MCF 10A (cell line): ENCODE measurements at regions not wholly inside any gene's neighbourhood (a gene's known extent, or its start where the extent isn't known, plus 50 kb on each side); places are given as distances from the start of the nearest gene placed in this dataset.

ENCODE experiments used
- BruUV-seq: library from RNA; stranded (reverse); fragments of 400-500 nt; replicated peaks from 2 replicates; lab custom pipeline; 2021; lab: Mats Ljungman, UMichigan
- CTCF ChIA-PET: fragments of 300-600 bp; sonication (Branson Sonifier 250); formaldehyde crosslinking; extraction: SDS; loops from one replicate; lab custom pipeline; 2021; ENCODE audit warnings: antibody characterized with exemption, inconsistent platforms; lab: Yijun Ruan, JAX
- POLR2A ChIA-PET: fragments of 300-600, 350-650 bp; sonication (Branson Sonifier 250); formaldehyde crosslinking; extraction: SDS; loops from one replicate; lab custom pipeline; 2020; ENCODE audit warnings: antibody characterized with exemption, inconsistent platforms; lab: Yijun Ruan, JAX
- DNase-seq: peaks from one replicate; pipeline ENCODE4 v3.0.0-alpha.2; 2018; ENCODE audit not compliant: unreplicated experiment
- H3K27ac Mint-ChIP-seq: one replicate; pipeline ENCODE4 v1.8.0; 2022; ENCODE audit warnings: mild to moderate bottlenecking, low read depth, mixed read lengths; ENCODE audit not compliant: unreplicated experiment
- H3K27me3 Mint-ChIP-seq: one replicate; pipeline ENCODE4 v1.8.0; 2022; ENCODE audit warnings: mixed read lengths; ENCODE audit not compliant: insufficient read depth, unreplicated experiment
- H3K36me3 Mint-ChIP-seq: one replicate; pipeline ENCODE4 v1.8.0; 2022; ENCODE audit warnings: mild to moderate bottlenecking, moderate library complexity, mixed read lengths; ENCODE audit not compliant: insufficient read depth, unreplicated experiment
- H3K4me1 Mint-ChIP-seq: one replicate; pipeline ENCODE4 v1.8.0; 2022; ENCODE audit warnings: mixed read lengths; ENCODE audit not compliant: insufficient read depth, unreplicated experiment
- H3K4me3 Mint-ChIP-seq: one replicate; pipeline ENCODE4 v1.8.0; 2022; ENCODE audit warnings: mild to moderate bottlenecking, moderate library complexity, mixed read lengths; ENCODE audit not compliant: unreplicated experiment
- H3K9me3 Mint-ChIP-seq: one replicate; pipeline ENCODE4 v1.8.0; 2022; ENCODE audit warnings: mixed read lengths; ENCODE audit not compliant: unreplicated experiment
- CTCF ChIP-seq: fragments of 200-600 bp; IDR thresholded peaks from one replicate; pipeline ENCODE4 v1.8.0; 2022; ENCODE audit warnings: antibody characterized with exemption, mild to moderate bottlenecking; ENCODE audit not compliant: unreplicated experiment
- intact Hi-C: fragments of 100-400 bp; cut with micrococcal nuclease; formaldehyde crosslinking; loops from 2 replicates; pipeline ENCODE4 v1.14.1; 2022

DNA sequence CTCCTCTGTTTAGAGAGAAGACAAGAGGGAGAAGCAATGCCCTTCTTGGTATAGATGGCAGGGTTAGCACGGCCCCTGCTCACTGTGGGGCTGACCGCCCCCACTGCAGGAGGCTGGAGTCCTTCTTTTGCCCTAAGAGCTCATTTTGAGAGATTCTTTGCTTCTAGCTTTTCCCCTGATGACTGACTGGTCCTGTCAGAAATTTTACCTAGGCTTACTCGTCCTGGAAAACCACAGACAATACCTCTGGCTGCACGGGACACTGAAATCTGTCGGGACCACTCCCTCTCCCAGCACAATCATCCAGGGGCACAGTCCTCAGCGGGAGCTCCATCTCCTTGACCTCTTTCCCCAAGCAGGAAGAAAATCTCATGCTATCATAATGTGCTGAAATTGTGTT lies 143.0 kb upstream of the RGMA start:
- ChIA-PET POLR2A (interaction anchor here (1.5 kb wide), 1 partner anchor 75 kb away, joined by 3 read pairs; no protein-coding TSS in a partner anchor), CTCF (interaction anchor here (0.9 kb wide), 1 partner anchor 732 kb away, joined by 3 read pairs; no protein-coding TSS in a partner anchor)
- Mint-ChIP-seq H3K27ac (no peak overlapping the region), H3K36me3 (no peaks in the 10 kb centered on the region), H3K27me3 (no peaks in the 10 kb centered on the region), H3K9me3 (no peaks in the 10 kb centered on the region), H3K4me3 (no peak overlapping the region), H3K4me1 (no peaks in the 10 kb centered on the region)
- TF ChIP-seq CTCF, result no peak
- DNase-seq, result no peak
- BruUV-seq, result no TSS peak
- intact Hi-C loops, result no loop called here

DNA sequence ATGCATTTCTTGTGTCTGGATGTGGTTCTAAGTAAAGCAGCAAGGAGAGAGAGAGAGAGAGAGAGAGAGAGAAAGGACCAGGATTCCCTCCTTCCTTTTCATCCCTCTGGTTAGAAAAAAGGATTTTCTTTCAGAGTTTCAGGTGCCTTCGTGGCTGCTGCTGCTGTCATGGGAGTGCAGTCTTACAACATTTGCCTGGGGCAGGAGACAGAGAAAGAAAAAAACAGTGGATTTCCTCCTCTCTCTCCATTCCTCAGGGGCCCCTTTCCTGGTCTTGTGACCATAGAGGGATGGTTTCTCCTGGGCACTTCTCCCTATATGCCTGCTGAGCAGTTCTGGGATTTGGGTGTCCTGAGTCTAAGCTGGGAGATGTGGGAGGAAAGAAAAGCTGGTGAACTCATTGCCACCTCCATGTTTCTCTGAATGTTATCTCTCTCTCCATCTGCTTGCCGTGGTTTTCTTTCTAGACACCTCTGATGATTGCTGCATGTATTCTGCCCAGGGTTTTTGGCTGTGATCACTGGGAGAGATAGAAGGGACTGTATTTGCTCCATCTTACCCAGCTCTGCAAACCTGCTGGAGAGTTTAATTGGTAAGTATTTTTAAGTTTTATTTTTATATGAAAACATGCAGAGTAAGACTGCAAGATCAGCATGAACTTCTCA lies 142.4 kb upstream of the RGMA start:
- CTCF ChIA-PET, result interaction anchor here (0.9 kb wide), 1 partner anchor 733 kb away, joined by 3 read pairs; no protein-coding TSS in a partner anchor
- DNase-seq, result no peak
- no peaks in the 10 kb centered on the region for H3K9me3 Mint-ChIP-seq
- TF ChIP-seq CTCF, result no peak
- no peak overlapping the region for H3K27ac Mint-ChIP-seq
- H3K4me1 Mint-ChIP-seq, result no peaks in the 10 kb centered on the region
- no peak overlapping the region for H3K4me3 Mint-ChIP-seq
- no TSS peak for BruUV-seq
- intact Hi-C loops, result no loop called here
- no peaks in the 10 kb centered on the region for H3K36me3 Mint-ChIP-seq
- H3K27me3 Mint-ChIP-seq, result no peaks in the 10 kb centered on the region
- POLR2A ChIA-PET, result interaction anchor here (1.5 kb wide), 1 partner anchor 75 kb away, joined by 3 read pairs; no protein-coding TSS in a partner anchor

DNA sequence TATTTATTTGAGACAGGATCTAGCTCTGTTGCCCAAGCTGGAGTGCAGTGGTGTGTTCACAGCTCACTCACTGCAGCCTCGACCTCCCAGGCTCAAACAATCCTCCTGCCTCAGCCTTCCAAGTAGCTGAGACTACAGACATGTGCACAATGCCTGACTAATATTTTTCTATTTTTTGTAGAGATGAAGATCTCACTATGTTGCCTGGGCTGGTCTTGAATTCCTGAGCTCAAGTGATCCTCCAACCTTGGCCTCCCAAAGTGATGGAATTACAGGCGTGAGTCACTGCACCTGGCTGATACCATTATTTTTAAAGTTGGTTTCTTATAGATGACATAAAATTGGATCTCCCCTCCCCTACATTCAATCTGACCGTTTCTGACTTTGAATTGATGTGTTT lies 139.5 kb upstream of the RGMA start:
- Mint-ChIP-seq H3K9me3 (no peaks in the 10 kb centered on the region), H3K36me3 (no peaks in the 10 kb centered on the region), H3K27ac (no peak overlapping the region), H3K4me1 (no peaks in the 10 kb centered on the region), H3K4me3 (no peak overlapping the region), H3K27me3 (no peaks in the 10 kb centered on the region)
- no TSS peak for BruUV-seq
- ChIA-PET CTCF (interaction anchor here (0.7 kb wide), 1 partner anchor 21 kb away, joined by 3 read pairs; no protein-coding TSS in a partner anchor), POLR2A (interaction anchor here (0.7 kb wide), 2 partner anchors 34 to 153 kb away, joined by 3 read pairs; no protein-coding TSS in a partner anchor)
- TF ChIP-seq CTCF, result no peak
- intact Hi-C loops, result no loop called here
- DNase-seq, result no peak

DNA sequence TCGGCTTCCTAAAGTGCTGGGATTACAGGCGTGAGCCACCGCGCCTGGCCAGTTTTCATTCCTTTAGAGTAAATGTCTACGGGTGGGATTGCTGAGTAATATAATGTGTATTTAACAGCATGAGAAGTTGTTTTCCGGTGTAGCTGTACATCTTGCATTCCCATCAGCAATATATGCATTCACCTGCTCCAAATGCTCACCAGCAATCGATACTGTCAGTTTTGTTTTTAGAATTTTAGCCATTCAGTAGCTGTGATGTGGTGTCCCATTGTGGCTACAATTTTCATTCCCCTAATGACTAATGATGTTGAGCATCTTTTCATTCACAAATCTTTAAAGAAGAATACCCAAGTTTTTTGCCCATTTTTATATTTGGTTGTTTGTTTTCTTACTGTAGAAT lies 134.8 kb upstream of the RGMA start:
- no peak for TF ChIP-seq CTCF
- H3K27me3 Mint-ChIP-seq, result no peaks in the 10 kb centered on the region
- intact Hi-C loops, result no loop called here
- H3K27ac Mint-ChIP-seq, result no peak overlapping the region
- BruUV-seq, result no TSS peak
- H3K9me3 Mint-ChIP-seq, result no peaks in the 10 kb centered on the region
- no peaks in the 10 kb centered on the region for H3K36me3 Mint-ChIP-seq
- DNase-seq, result no peak
- CTCF ChIA-PET, result interaction anchor here (0.6 kb wide), 1 partner anchor 23 kb away, joined by 3 read pairs; no protein-coding TSS in a partner anchor
- H3K4me3 Mint-ChIP-seq, result no peak overlapping the region
- no peaks in the 10 kb centered on the region for H3K4me1 Mint-ChIP-seq
- POLR2A ChIA-PET, result no interaction called here
